ENCODE measurements at regions not wholly inside any gene's neighbourhood (a gene's known extent, or its start where the extent isn't known, plus 50 kb on each side); places are given as distances from the start of the nearest gene placed in this dataset.
"Not testable (repeated sequence)": the region's sequence is repeated elsewhere in the genome, so short reads cannot be mapped to it uniquely, and the experiment has no call there.

GRCh38 chr13:50599046-50599445, 244.4 kb downstream of the DLEU7 start:
- no peak for DNase-seq (ENCODE audit: low read depth)

GRCh38 chr13:50599927-50600326, 243.6 kb downstream of the DLEU7 start:
- no peak for DNase-seq (ENCODE audit: low read depth)

- DNase-seq (ENCODE audit: low read depth): no peak
Measured at GRCh38 chr13:50608370-50608769, 235.1 kb downstream of the DLEU7 start.

- no peak for DNase-seq (ENCODE audit: low read depth)
Measured at GRCh38 chr13:50609011-50609410, 234.5 kb downstream of the DLEU7 start.

GRCh38 chr13:50610238-50610637, 233.3 kb downstream of the DLEU7 start:
- DNase-seq (ENCODE audit: low read depth): no peak

- no peak for DNase-seq (ENCODE audit: low read depth)
Measured at GRCh38 chr13:50611117-50611781, 232.2 kb downstream of the DLEU7 start.

- no peak for DNase-seq (ENCODE audit: low read depth)
Measured at GRCh38 chr13:50612717-50613116, 230.8 kb downstream of the DLEU7 start.

GRCh38 chr13:50613356-50613831, 230.1 kb downstream of the DLEU7 start:
- no peak for DNase-seq (ENCODE audit: low read depth)

- no peak for DNase-seq (ENCODE audit: low read depth)
Measured at GRCh38 chr13:50615234-50615633, 228.3 kb downstream of the DLEU7 start.

- no peak for DNase-seq (ENCODE audit: low read depth)
Measured at GRCh38 chr13:50616101-50616500, 227.4 kb downstream of the DLEU7 start.

- no peak for DNase-seq (ENCODE audit: low read depth)
Measured at GRCh38 chr13:50617134-50617721, 226.3 kb downstream of the DLEU7 start.

- DNase-seq (ENCODE audit: low read depth): no peak
Measured at GRCh38 chr13:50618206-50618605, 225.3 kb downstream of the DLEU7 start.

- no peak for DNase-seq (ENCODE audit: low read depth)
Measured at GRCh38 chr13:50626101-50626547, 217.4 kb downstream of the DLEU7 start.

- DNase-seq (ENCODE audit: low read depth): no peak
Measured at GRCh38 chr13:50627111-50627510, 216.4 kb downstream of the DLEU7 start.

- not testable (repeated sequence) for DNase-seq (ENCODE audit: low read depth)
Measured at GRCh38 chr13:50628512-50628911, 215.0 kb downstream of the DLEU7 start.

- DNase-seq (ENCODE audit: low read depth): no peak
Measured at GRCh38 chr13:50629497-50629896, 214.0 kb downstream of the DLEU7 start.

- DNase-seq (ENCODE audit: low read depth): no peak
Measured at GRCh38 chr13:50629966-50630365, 213.5 kb downstream of the DLEU7 start.

- no peak for DNase-seq (ENCODE audit: low read depth)
Measured at GRCh38 chr13:50631041-50631440, 212.5 kb downstream of the DLEU7 start.

- DNase-seq (ENCODE audit: low read depth): no peak
Measured at GRCh38 chr13:50634339-50634738, 209.2 kb downstream of the DLEU7 start.

- no peak for DNase-seq (ENCODE audit: low read depth)
Measured at GRCh38 chr13:50635504-50635903, 208.0 kb downstream of the DLEU7 start.

GRCh38 chr13:50636007-50636704, 207.3 kb downstream of the DLEU7 start:
- no peak for DNase-seq (ENCODE audit: low read depth)

GRCh38 chr13:50643060-50643459, 200.4 kb downstream of the DLEU7 start:
- no peak for DNase-seq (ENCODE audit: low read depth)

Measured in T follicular helper cell (primary cell).